HL-60 (cell line): ENCODE measurements at regions not wholly inside any gene's neighbourhood (a gene's known extent, or its start where the extent isn't known, plus 50 kb on each side); places are given as distances from the start of the nearest gene placed in this dataset.

Experiments
- DNase-seq, 2 experiments: peaks; one replicate each; pipeline ENCODE4 v3.0.0-alpha.2; 2010 to 2020; ENCODE audit warnings: low read depth in 1 of 2, low spot score in 1 of 2
- H3K27ac ChIP-seq: fragments of 250-450 bp; sonication (Bioruptor Pico); replicated peaks from 2 replicates; pipeline ENCODE4 v1.5.1; 2020; ENCODE audit warnings: mild to moderate bottlenecking, moderate library complexity
- H3K27me3 ChIP-seq: fragments of 250-450 bp; sonication (Bioruptor Pico); 2 replicates; pipeline ENCODE4 v1.5.1; 2021; ENCODE audit warnings: mild to moderate bottlenecking, moderate library complexity; ENCODE audit not compliant: insufficient read depth, poor library complexity, severe bottlenecking
- H3K4me3 ChIP-seq: replicated peaks from 2 replicates; pipeline ENCODE4 v1.5.1; 2011; ENCODE audit warnings: mild to moderate bottlenecking, control low read depth, low read length; ENCODE audit not compliant: insufficient read depth
- GABPA ChIP-seq: IDR thresholded peaks from 2 replicates; pipeline ENCODE4 v1.6.1; 2012; ENCODE audit warnings: low read depth
- POLR2AphosphoS5 ChIP-seq: IDR thresholded peaks from 2 replicates; pipeline ENCODE4 v1.6.1; 2012; ENCODE audit warnings: low read depth
- SPI1 ChIP-seq: IDR thresholded peaks from 2 replicates; pipeline ENCODE4 v1.6.1; 2012; ENCODE audit warnings: low read depth, mild to moderate bottlenecking, borderline replicate concordance
- TF ChIP-seq, protein P1 (sequence below): IDR thresholded peaks from 2 replicates; pipeline ENCODE4 v1.6.1; 2012; ENCODE audit warnings: low read depth; ENCODE audit not compliant: insufficient replicate concordance
- TF ChIP-seq, protein P2 (sequence below): IDR thresholded peaks from one replicate; pipeline ENCODE4 v1.5.1; 2011; ENCODE audit warnings: low read length, control low read depth, inconsistent platforms; ENCODE audit not compliant: insufficient read depth

DNA sequence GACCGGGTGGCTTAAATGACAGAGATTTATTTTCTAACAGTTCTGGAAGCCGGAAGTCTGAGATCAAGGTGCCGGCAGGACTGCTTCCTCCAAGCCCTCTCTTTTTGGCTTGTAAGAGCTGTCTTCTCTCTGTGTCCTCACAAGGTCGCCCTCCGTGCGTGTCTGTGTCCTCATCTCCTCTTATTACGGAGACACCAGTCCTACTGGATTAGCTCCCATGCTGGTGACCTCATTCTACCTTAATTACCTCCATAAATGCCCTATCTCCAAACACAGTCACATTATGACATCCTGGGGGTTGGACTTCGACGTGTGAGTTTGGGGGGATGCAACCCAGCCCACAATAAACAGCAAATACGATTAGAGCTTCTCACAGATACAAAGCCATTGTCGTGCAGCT is 161.5 kb downstream of the FOXL1 start:
- H3K27me3 ChIP-seq = no peaks in the 10 kb centered on the region
- H3K27ac ChIP-seq = no peak overlapping the region
- DNase-seq = no peak
- H3K4me3 ChIP-seq = no peak overlapping the region
- TF ChIP-seq GABPA = no peak
- TF ChIP-seq SPI1 = no peak
- TF ChIP-seq POLR2AphosphoS5 = no peak
- TF ChIP-seq, protein P1, sequence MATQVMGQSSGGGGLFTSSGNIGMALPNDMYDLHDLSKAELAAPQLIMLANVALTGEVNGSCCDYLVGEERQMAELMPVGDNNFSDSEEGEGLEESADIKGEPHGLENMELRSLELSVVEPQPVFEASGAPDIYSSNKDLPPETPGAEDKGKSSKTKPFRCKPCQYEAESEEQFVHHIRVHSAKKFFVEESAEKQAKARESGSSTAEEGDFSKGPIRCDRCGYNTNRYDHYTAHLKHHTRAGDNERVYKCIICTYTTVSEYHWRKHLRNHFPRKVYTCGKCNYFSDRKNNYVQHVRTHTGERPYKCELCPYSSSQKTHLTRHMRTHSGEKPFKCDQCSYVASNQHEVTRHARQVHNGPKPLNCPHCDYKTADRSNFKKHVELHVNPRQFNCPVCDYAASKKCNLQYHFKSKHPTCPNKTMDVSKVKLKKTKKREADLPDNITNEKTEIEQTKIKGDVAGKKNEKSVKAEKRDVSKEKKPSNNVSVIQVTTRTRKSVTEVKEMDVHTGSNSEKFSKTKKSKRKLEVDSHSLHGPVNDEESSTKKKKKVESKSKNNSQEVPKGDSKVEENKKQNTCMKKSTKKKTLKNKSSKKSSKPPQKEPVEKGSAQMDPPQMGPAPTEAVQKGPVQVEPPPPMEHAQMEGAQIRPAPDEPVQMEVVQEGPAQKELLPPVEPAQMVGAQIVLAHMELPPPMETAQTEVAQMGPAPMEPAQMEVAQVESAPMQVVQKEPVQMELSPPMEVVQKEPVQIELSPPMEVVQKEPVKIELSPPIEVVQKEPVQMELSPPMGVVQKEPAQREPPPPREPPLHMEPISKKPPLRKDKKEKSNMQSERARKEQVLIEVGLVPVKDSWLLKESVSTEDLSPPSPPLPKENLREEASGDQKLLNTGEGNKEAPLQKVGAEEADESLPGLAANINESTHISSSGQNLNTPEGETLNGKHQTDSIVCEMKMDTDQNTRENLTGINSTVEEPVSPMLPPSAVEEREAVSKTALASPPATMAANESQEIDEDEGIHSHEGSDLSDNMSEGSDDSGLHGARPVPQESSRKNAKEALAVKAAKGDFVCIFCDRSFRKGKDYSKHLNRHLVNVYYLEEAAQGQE = no peak
- TF ChIP-seq, protein P2, sequence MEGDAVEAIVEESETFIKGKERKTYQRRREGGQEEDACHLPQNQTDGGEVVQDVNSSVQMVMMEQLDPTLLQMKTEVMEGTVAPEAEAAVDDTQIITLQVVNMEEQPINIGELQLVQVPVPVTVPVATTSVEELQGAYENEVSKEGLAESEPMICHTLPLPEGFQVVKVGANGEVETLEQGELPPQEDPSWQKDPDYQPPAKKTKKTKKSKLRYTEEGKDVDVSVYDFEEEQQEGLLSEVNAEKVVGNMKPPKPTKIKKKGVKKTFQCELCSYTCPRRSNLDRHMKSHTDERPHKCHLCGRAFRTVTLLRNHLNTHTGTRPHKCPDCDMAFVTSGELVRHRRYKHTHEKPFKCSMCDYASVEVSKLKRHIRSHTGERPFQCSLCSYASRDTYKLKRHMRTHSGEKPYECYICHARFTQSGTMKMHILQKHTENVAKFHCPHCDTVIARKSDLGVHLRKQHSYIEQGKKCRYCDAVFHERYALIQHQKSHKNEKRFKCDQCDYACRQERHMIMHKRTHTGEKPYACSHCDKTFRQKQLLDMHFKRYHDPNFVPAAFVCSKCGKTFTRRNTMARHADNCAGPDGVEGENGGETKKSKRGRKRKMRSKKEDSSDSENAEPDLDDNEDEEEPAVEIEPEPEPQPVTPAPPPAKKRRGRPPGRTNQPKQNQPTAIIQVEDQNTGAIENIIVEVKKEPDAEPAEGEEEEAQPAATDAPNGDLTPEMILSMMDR = no peak

DNA sequence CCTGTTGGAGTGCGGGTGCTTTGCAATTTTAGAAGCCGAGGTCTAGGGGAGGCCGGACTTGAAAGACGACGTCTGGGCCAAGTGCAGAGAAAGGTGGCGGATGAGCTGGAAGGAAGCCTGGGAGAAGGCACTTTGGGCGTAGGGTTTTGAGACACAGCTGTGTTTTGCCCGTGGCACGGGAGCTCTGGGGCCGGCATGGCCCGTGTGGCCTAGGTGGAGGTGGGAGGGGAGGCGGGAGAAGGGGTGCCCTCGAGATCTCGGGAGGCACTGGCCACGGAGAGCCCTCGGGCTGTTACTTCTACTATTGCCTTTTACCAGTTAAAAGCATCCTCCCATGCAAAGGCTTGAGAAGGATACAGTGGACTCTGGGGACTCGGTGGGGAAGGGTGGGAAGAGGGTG is 161.9 kb downstream of the FOXL1 start:
- no peak for DNase-seq
- Histone ChIP-seq H3K27ac (no peak overlapping the region), H3K27me3 (no peaks in the 10 kb centered on the region), H3K4me3 (no peak overlapping the region)
- TF ChIP-seq, protein P1 = no peak
- no peak for TF ChIP-seq POLR2AphosphoS5
- TF ChIP-seq GABPA = no peak
- no peak for TF ChIP-seq SPI1
- TF ChIP-seq, protein P2 = no peak

DNA sequence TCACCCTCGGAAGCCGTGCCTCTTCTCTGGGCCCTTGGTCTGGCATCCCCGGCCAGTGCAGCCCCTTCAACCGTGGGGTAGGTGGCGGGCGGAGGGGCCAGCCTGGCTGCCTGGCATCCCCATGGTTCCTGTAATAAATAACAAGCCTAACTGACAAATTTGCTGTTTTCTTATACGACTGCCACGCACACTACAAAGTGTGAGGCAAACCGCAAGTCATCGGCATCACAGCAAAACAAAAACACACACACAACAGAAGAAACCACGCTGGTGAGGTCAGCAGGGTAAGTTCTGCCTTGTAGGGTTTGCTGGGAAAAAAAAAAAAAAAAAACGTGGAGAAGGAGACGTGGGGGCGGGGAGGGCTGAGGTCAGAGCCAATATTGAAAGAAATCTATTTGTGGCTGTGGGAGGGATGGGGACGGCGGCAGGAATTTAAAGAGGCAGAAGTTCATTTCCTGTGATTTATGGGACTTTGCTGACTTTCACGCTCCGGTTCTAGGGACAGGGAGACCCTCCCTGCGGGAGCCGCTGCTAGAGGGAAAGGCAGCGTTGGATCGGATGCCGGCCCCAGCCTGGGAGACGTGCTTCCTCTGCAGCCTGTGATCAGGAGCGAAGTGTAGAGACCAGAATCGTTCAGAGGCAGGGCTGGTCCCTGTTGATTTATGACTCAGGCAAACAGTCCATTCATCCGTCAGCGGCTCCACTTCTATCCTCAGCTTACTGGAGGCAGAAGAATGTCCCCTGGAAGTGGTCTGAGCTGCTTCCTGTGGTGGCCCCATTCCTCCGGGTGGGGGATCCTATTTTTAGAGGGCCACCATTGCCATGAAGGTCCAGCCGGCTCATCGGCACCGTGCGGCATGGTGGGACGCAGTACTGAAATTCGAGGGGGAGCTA is 162.8 kb downstream of the FOXL1 start:
- Histone ChIP-seq H3K27me3 (no peaks in the 10 kb centered on the region), H3K27ac (no peak overlapping the region), H3K4me3 (no peak overlapping the region)
- DNase-seq = no peak
- TF ChIP-seq SPI1 (no peak), GABPA (no peak), POLR2AphosphoS5 (no peak)
- TF ChIP-seq, protein P1 = no peak
- TF ChIP-seq, protein P2 = no peak
